ENCODE measurements at regions not wholly inside any gene's neighbourhood (a gene's known extent, or its start where the extent isn't known, plus 50 kb on each side); places are given as distances from the start of the nearest gene placed in this dataset.
"Not testable (repeated sequence)": the region's sequence is repeated elsewhere in the genome, so short reads cannot be mapped to it uniquely, and the experiment has no call there.

DNA sequence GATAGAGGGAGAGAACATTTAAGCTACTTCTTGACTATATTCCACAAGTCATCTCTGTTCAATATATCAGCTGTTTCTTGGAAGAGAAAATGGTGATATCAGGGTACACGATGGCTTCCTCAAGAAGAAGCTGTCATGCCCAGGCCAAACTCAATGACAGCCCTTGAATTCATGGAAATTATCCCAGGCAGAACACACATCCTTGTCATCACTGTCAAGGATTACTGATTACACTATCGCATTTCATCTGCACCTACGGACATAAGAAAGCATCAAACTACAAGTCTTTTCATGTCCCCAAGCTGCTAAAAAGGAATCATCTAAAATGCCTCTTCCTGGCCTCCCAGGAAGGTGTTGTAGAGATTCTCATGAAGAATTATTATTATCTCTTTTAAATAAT lies 165.2 kb upstream of the SLC7A11 start:
- no peak overlapping the region for H3K4me3 ChIP-seq (ENCODE audit: low read length)
- DNase-seq (ENCODE audit: low read depth, low spot score) = no peak

DNA sequence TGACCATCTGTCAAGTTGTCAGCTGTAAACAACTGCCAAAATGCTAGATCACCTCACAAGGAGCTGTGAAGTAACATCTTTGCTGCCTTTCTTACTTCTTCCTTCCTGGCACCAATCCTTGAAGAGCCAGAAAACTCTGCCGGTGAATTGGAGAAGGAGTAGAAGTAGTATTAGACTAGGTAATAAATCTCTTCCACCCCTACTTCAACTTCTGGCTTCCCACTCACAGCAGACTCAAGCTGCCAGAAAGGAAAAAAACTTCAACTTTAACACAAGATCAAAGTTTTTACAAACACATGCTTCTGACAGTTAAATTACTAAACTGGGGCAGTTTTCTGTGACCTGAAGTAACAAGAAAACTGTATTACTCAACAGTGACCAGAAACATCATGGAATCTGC lies 164.7 kb upstream of the SLC7A11 start:
- H3K4me3 ChIP-seq (ENCODE audit: low read length) = no peak overlapping the region
- no peak for DNase-seq (ENCODE audit: low read depth, low spot score)

DNA sequence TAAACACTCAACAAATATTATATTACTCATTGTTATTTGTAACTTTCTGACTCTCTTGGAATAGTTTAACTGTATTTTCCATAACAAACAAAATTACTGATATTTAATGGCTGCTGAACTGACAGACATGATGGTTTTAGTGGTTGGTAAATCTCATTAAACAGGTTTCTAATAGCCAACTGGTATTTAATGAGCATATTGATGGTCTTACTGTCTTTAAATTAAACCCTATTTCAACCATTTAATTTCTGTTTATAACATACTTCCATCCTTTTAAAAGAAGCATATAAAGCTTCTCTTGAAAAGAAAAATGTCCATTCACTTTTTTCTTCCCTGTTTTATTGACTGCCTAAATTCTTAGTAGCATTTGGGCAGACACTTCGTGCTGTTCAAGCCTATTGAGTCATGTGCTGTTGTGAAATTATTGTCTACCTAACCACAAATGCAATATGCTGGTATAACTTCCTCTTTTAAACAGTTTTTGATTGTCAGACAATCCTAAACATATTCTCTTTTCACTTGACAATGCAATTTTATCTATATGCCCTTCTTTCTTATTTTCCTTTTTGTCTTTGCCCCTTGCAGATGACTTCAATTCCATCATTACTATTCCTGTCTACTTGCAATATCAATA lies 163.9 kb upstream of the SLC7A11 start:
- no peak for DNase-seq (ENCODE audit: low read depth, low spot score)
- H3K4me3 ChIP-seq (ENCODE audit: low read length) = no peak overlapping the region

DNA sequence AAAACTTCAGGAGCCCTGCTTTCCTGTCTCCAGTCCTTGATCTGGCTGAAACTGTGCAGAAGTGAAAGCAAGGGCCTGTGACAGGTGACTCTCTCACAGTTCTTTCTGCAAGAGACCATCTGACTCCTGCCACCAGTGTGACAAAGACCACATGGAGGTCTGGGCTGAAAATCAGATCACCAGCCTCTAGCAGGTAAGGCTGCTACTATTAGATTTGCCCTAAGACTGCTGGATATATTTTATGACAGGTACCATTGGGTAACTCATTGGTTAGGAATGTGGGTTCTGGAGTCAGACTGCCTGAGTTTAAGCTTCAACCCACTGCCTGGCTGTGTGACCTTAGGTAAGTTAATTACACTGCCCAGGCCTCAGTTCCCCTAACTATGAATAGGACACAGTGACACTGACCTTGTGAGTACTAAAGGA lies 163.3 kb upstream of the SLC7A11 start:
- DNase-seq (ENCODE audit: low read depth, low spot score) = no peak
- no peak overlapping the region for H3K4me3 ChIP-seq (ENCODE audit: low read length)

DNA sequence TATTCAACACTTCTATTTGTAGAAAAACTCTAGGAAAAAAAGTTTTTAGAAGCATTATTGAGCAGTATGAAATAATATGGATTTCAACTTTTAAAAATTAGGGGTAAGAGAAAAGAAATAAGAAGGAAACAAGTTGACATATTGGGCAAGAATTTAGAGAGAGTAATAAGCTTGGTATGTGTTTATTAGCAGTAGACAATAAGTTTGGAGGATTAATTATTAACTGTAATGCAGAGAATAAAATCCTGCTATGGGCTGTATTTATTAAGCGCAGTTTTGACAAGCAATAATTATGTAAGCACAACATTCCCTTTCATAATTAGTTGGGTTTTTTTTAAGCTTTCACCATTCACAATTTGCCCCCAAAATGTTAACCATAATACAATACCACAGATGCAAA lies 162.7 kb upstream of the SLC7A11 start:
- H3K4me3 ChIP-seq (ENCODE audit: low read length) = no peak overlapping the region
- no peak for DNase-seq (ENCODE audit: low read depth, low spot score)

DNA sequence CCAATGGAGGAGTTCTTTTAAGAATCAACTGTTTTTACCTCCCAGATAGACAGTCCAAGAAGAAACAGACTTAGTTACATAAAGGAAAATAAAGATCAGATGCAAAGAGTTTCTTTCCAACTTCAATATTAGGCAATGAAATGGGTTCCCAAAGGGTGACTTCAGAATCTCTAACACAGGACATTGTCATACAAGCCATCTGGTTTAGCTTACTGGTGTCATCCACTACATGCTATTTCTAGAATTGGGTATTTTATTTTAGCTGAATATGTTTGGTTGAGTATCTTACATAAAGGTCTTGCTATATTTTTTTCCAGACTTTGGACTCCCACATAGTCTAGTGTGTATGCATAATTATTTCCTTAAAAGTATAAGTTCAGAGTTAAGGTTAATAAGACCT lies 162.1 kb upstream of the SLC7A11 start:
- H3K4me3 ChIP-seq (ENCODE audit: low read length) = no peak overlapping the region
- no peak for DNase-seq (ENCODE audit: low read depth, low spot score)

DNA sequence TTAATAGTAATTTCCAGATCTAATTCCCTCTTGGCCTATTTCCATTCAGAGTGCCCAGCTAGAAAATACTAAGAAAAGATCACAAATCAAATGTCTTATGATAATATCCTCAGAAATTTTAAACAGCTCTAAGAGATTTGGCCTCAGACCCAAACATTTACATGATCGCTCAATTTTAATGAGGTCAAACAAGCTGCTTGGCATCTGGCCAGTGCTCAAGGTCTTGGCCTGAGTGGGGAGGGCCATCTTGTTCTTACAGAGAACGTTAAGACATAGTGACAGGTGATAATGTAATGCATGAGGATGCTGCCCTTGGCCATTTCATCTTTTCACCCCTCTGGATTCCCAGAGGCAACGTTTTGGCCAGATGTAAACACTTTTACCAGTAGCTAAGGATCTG lies 159.2 kb upstream of the SLC7A11 start:
- DNase-seq (ENCODE audit: low read depth, low spot score) = no peak
- H3K4me3 ChIP-seq (ENCODE audit: low read length) = no peak overlapping the region

DNA sequence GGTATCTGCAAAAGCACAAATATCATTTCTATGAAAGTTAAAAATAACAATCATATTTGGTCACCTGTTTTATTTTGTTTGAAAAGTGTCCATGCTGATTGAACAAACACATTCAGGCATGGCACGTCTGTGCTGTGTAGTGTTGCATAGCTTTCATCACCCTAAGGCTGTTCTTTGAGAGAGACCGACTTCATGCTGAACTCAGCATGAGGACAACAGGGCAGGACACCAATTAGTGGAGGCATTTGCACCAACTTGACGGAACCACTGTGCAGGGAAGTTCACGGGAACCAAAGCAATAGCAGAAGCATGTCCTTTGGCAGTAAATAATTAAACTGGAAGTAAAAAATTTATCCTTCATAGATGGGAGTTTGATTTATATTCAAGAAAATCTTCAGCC lies 158.4 kb upstream of the SLC7A11 start:
- no peak for DNase-seq (ENCODE audit: low read depth, low spot score)
- H3K4me3 ChIP-seq (ENCODE audit: low read length) = no peak overlapping the region

DNA sequence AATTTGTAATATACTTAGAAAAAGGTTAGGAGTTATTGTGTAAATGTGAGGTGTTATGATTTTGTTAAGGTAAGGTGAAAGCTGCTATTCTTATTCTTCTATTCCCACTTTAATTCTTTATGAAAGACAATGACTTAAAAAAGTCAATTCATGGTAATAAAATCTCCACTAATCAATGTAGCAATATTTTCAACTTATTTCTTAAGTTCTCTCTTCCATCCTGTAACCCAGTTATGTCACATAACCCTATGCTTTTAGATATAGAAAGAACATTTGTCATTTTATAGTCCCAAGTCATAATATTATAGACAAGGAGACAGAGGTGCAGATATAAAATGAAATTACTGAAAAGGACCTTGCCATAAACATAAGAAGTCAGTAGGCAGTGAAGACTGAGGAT lies 157.9 kb upstream of the SLC7A11 start:
- no peak for DNase-seq (ENCODE audit: low read depth, low spot score)
- no peak overlapping the region for H3K4me3 ChIP-seq (ENCODE audit: low read length)

DNA sequence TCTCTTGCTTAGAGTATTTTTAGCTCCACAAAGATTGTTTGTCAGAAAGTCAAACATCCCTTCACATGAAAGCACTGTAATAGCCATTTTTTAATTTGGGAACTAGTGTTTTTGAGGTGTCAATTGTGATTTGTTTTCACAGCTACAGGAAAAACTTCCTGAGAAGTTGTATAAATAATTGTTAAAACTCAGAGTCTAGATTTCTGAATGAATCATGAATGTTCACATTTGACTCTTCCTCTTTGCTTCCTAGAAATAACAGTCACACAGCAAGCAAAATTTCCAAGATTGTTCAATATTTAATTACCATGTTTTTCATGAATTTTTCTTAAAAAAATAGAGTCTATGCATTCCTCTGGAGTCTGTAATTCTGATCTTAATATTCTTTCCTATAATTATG lies 156.9 kb upstream of the SLC7A11 start:
- H3K4me3 ChIP-seq (ENCODE audit: low read length) = no peak overlapping the region
- no peak for DNase-seq (ENCODE audit: low read depth, low spot score)

DNA sequence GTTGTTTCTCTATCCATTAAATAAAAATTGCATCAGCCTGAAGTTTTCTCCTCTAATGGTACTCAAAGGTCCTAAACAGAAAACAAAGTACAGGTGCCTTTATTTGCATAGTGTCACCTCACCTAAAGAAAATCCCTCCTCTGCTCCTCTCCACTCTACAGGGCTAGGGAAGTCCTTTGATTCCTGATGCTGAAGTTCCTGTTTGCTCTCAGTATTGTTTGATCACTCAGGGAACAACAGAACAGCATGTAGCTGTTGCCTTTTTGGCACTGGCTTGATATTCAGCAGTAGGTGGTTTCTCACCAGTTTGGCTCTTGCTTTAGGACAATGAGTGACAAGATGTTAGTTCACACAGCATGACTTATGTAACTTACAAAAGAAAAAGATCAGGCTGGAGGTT lies 156.2 kb upstream of the SLC7A11 start:
- H3K4me3 ChIP-seq (ENCODE audit: low read length) = no peak overlapping the region
- no peak for DNase-seq (ENCODE audit: low read depth, low spot score)

DNA sequence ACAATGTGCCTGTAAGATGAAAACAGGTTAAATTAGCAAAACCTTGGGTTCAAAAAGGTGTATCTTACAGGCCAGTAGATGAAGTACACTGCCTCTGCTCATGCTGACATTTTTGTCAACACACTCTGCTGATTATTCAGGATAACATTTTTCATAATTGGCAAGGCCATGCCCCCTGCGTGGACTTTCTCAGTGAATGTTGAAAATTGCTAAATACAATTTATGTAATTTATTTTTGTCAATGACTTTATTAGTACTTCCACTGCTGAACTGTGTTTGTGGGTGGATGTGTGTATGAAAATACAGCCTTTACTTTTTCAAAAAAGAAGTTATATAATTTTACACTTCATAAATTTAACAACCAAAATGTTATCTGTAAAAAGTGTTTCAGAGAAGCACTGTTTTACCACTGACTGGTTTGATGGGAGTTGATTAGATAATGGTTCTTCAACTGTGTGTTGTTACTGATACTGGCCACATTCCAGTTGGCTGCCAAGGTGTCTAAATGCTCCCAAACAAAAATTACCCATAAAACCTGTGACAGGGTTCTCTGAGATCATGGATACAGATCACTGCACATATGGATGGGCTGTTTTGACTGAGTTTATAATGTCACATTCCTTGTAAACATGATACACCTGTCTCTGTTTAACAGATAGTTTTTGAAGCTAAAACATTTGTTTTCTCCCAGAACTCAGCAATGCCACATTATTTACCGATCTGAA lies 151.9 kb upstream of the SLC7A11 start:
- no peak overlapping the region for H3K4me3 ChIP-seq (ENCODE audit: low read length)
- DNase-seq (ENCODE audit: low read depth, low spot score) = no peak

DNA sequence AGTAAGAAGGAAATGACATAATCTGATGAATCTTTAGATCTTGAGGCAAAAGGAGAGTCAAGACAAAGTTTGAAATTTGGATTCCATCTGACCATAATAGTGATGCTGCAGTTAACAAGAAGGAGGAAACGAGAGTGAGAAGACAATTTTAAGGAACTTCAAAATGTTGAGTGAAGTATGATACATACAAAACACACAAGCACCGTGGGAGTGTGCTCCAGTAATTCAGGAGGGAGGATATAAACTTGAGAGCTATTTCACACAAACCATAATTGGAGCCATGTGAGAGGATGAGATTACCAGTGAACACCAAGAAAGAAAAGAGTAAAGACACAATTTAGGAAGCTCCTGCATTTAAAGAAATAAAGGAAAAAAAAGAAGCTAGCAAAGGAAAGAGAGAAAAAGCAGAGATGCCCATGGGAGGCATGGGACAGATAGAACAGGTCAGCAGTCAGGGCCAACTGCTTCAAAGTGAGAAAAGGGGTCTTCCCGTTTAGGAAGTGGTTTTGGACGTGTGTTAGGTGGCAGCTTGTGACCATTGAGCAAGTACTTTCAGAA lies 150.7 kb upstream of the SLC7A11 start:
- no peak overlapping the region for H3K4me3 ChIP-seq (ENCODE audit: low read length)
- DNase-seq (ENCODE audit: low read depth, low spot score) = no peak

DNA sequence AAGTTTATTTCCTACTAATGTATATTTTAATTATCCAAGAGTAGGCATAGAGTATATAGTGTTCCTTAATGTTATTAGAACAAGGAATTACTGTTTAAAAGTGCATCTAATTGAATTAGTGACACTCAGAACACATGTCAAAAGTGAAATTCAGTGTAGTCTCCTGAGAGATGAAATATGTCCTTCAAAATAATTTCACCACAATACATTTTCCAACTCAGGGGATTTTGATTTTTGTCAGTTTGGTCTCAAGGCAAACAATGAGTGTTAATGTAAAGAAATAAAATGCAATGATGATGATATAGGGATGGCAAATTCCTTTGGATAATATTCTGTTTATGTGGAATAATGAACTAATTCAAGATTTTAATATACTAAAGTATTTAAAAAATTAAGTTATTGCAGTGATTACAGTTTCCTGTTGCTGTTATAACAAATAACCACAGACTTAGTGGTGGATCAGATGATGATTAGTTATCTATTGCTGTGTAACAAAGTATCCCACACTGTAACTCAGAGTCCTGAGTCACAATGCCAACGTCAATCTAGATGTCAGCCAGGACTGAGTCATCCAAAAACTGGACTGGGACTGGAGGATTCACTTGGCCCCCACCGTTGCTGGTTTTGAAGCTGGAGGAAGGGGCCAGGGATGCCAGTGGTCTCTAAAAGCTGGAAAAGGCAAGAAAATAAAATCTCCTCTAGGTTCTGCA lies 148.0 kb upstream of the SLC7A11 start:
- no peak overlapping the region for H3K4me3 ChIP-seq (ENCODE audit: low read length)
- no peak for DNase-seq (ENCODE audit: low read depth, low spot score)

DNA sequence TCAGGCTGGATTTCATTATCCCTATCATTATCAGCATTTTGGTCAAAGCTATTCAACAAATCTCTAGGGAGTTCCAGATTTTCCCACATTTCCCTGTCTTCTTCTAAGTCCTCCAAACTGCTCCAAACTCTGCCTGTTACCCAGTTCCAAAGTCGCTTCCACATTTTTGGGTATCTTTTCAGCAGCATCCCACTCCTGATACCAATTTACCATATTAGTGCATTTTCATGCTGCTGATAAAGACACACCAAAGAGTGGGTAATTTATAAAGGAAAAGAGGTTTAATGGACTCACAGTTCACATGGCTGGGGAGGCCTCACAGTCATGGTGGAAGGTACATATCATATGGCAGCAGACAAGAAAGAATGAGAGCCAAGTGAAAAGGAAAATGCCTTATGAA lies 132.8 kb upstream of the SLC7A11 start:
- no peak overlapping the region for H3K4me3 ChIP-seq (ENCODE audit: low read length)

DNA sequence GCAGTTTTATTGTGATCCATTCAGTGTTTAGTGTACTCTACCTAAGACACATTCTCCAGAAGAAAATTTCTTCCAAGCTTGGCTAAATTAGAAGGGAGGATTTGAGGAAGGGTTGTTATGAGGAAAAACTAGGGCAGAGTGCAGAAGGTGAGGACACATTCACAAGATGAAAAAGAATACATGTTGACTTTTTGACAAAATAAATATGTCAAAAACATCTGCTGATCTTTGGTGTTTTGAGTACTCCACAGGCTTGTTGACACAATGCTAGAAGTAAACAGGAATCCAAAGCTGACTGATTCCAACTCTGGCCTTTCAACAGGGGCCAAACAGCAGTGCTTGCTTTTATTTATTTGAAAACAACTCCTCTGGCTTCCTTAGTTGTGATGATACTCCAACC lies 125.8 kb upstream of the SLC7A11 start:
- DNase-seq (ENCODE audit: low read depth, low spot score) = no peak
- H3K4me3 ChIP-seq (ENCODE audit: low read length) = no peak overlapping the region

More for the DNA sequence above, 132.8 kb upstream of the SLC7A11 start:
- no peak for DNase-seq (ENCODE audit: low read depth, low spot score)

DNA sequence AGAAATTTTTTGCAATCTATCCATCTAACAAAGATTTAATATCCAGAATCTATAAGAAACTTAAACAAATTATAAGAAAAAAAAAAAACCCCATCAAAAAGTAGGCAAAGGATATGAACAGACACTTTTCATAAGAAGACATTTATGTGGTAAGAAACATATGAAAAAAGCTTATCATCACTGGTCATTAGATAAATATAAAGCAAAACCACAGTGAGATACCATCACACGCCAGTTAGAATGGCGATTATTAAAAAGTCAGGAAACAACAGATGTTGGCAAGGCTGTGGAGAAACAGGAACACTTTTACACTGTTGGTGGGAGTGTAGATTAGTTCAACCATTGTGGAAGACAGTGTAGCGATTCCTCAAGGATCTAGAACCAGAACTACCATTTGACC lies 110.3 kb upstream of the SLC7A11 start:
- not testable (repeated sequence) for DNase-seq (ENCODE audit: low read depth, low spot score); H3K4me3 ChIP-seq (ENCODE audit: low read length)

DNA sequence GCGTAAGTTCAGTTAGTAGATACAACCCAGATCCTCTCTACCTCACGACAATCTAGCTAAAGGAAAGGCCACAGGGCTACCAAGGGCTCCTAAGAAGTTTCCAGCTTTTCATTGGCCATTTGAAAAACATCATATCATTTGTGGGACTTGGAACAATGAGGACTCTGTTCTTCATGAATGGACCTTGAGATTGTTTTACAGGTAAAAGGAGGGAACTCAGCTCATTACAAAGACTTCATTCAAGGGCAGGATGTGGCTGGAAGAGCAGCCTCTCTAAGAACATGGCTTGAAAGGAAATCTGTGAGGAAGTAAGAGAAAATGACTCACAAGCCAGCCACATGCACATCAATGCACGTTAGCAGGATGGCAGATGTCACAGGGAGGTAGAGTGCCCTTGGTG lies 105.9 kb upstream of the SLC7A11 start:
- DNase-seq (ENCODE audit: low read depth, low spot score) = peak; percentile 90
- no peak overlapping the region for H3K4me3 ChIP-seq (ENCODE audit: low read length)

DNA sequence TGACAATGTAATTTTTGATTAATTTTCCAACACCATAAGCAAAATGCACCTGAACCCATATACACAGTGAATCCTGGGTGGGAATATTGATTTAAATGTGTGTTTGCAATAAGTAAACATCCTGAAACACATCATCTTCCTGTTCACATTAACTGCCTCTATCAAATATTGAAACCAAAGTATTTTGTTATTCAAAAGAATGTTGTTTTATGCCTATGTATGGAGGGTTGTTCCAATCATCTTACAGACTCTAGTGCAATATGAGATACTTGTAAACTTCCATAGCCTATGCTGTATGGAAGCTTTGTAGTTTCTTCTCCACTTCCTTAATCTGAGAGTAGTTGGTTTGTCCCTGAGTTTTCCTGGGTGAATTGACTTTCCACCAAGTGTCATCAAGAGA lies 105.4 kb upstream of the SLC7A11 start:
- H3K4me3 ChIP-seq (ENCODE audit: low read length) = no peak overlapping the region
- no peak for DNase-seq (ENCODE audit: low read depth, low spot score)

DNA sequence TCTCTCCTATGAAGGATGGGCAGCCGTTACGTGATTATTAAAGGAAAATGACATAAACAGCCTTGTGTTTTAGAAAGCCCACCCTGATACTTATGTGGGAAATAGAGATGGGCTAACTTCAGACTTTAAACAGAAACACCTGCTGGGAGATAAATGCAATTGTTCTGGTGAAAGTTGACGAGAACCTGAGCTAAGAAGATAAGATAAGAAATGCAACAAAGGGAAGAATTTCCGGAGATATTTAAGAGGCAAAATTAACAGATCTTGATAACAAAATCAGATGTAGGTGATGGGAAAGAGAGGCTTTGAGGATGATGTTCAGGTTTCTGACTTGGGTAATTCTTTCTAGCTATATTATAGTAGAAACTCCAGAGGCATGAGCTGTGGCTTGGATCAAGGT lies 102.7 kb upstream of the SLC7A11 start:
- peak; percentile 82 for DNase-seq (ENCODE audit: low read depth, low spot score)

More for the DNA sequence above, 102.7 kb upstream of the SLC7A11 start:
- no peak overlapping the region for H3K4me3 ChIP-seq (ENCODE audit: low read length)

All from Jurkat, Clone E6-1 (cell line).